Neural cell (in vitro differentiated cells): ENCODE measurements at regions not wholly inside any gene's neighbourhood (a gene's known extent, or its start where the extent isn't known, plus 50 kb on each side); places are given as distances from the start of the nearest gene placed in this dataset.

ENCODE experiments used
- H2AFZ ChIP-seq: fragments of 200-600, 300-800 bp; sonication (generic), shearing (Covaris generic); 2 replicates; pipeline ENCODE4 v1.6.0; 2014; ENCODE audit warnings: low read depth, mild to moderate bottlenecking, antibody characterized with exemption, low read length, moderate library complexity
- H3F3A ChIP-seq: fragments of 200-600 bp; shearing (Covaris generic); 2 replicates; pipeline ENCODE4 v1.6.1; 2016; ENCODE audit warnings: mild to moderate bottlenecking, moderate library complexity, mixed read lengths, antibody characterized with exemption, low read length; ENCODE audit not compliant: insufficient read depth, poor library complexity, severe bottlenecking
- H3K27ac ChIP-seq: fragments of 200-600, 300-800 bp; sonication (generic), shearing (Covaris generic); 2 replicates; pipeline ENCODE4 v1.5.1; 2014; ENCODE audit warnings: mild to moderate bottlenecking, low read length, moderate library complexity
- H3K27me3 ChIP-seq: fragments of 300-800, 200-600 bp; sonication (generic), shearing (Covaris generic); 2 replicates; pipeline ENCODE4 v1.6.0; 2014; ENCODE audit warnings: mild to moderate bottlenecking, low read depth, low read length, moderate library complexity; ENCODE audit not compliant: insufficient read depth
- H3K36me3 ChIP-seq: fragments of 300-800, 200-600 bp; sonication (generic), shearing (Covaris generic); 2 replicates; pipeline ENCODE4 v1.5.1; 2014; ENCODE audit warnings: mild to moderate bottlenecking, antibody characterized with exemption, low read length, moderate library complexity; ENCODE audit not compliant: insufficient read depth
- H3K4me2 ChIP-seq: fragments of 300-800, 200-600 bp; sonication (generic), shearing (Covaris generic); 2 replicates; pipeline ENCODE4 v1.6.0; 2014; ENCODE audit warnings: mild to moderate bottlenecking, low read length
- H3K4me3 ChIP-seq: fragments of 300-800, 200-600 bp; sonication (generic), shearing (Covaris generic); 2 replicates; pipeline ENCODE4 v1.5.1; 2014; ENCODE audit warnings: mild to moderate bottlenecking, low read length, moderate library complexity
- H3K79me2 ChIP-seq: fragments of 200-600 bp; shearing (Covaris generic); replicated peaks from 2 replicates; pipeline ENCODE4 v1.6.0; 2014; ENCODE audit warnings: mild to moderate bottlenecking, low read length, moderate library complexity; ENCODE audit not compliant: insufficient read depth
- H3K9ac ChIP-seq: fragments of 300-800, 200-600 bp; sonication (generic), shearing (Covaris generic); 2 replicates; pipeline ENCODE4 v1.6.1; 2016; ENCODE audit warnings: mild to moderate bottlenecking, low read length, mixed read lengths
- H3K9me2 ChIP-seq: fragments of 200-600 bp; shearing (Covaris generic); 2 replicates; pipeline ENCODE4 v1.6.1; 2016; ENCODE audit warnings: mild to moderate bottlenecking, low read length, mixed read lengths; ENCODE audit not compliant: insufficient read depth
- H3K9me3 ChIP-seq: fragments of 200-600, 300-800 bp; sonication (generic), shearing (Covaris generic); 2 replicates; pipeline ENCODE4 v1.6.1; 2016; ENCODE audit warnings: mild to moderate bottlenecking, mixed run types, low read length, moderate library complexity, mixed read lengths
- H4K20me1 ChIP-seq: fragments of 200-600 bp; shearing (Covaris generic); 2 replicates; pipeline ENCODE4 v1.6.1; 2016; ENCODE audit warnings: mild to moderate bottlenecking, mixed run types; ENCODE audit not compliant: insufficient read depth
- EZH2 ChIP-seq: fragments of 200-600, 300-800 bp; shearing (Covaris generic), sonication (generic); IDR thresholded peaks from 2 replicates; pipeline ENCODE4 v1.6.1; 2014; ENCODE audit warnings: antibody characterized with exemption, low read length, borderline replicate concordance, mild to moderate bottlenecking; ENCODE audit not compliant: insufficient read depth, poor library complexity, severe bottlenecking
- MXI1 ChIP-seq: fragments of 450-650 bp; conservative IDR thresholded peaks from 2 replicates; pipeline ENCODE4 v1.6.1; 2014; ENCODE audit warnings: antibody characterized with exemption, mild to moderate bottlenecking; ENCODE audit not compliant: poor library complexity, severe bottlenecking
- POLR2AphosphoS5 ChIP-seq: IDR thresholded peaks from 2 replicates; pipeline ENCODE4 v1.6.1; 2012
- RAD21 ChIP-seq: fragments of 450-650 bp; conservative IDR thresholded peaks from 2 replicates; pipeline ENCODE4 v1.6.1; 2014; ENCODE audit warnings: antibody characterized with exemption, mild to moderate bottlenecking, moderate library complexity
- SMC3 ChIP-seq: fragments of 450-650 bp; conservative IDR thresholded peaks from 2 replicates; pipeline ENCODE4 v1.6.1; 2014; ENCODE audit warnings: antibody characterized with exemption, mild to moderate bottlenecking, moderate library complexity; ENCODE audit not compliant: poor library complexity
- TAF1 ChIP-seq: IDR thresholded peaks from 2 replicates; pipeline ENCODE4 v1.6.1; 2012; ENCODE audit warnings: low read depth
- TF ChIP-seq, protein P1 (sequence below): IDR thresholded peaks from 2 replicates; pipeline ENCODE4 v1.6.1; 2012; ENCODE audit warnings: borderline replicate concordance
- TF ChIP-seq, protein P2 (sequence below): fragments of 450-650 bp; IDR thresholded peaks from 2 replicates; pipeline ENCODE4 v1.5.1; 2014; ENCODE audit warnings: antibody characterized with exemption, mild to moderate bottlenecking, moderate library complexity; ENCODE audit not compliant: poor library complexity, severe bottlenecking

DNA sequence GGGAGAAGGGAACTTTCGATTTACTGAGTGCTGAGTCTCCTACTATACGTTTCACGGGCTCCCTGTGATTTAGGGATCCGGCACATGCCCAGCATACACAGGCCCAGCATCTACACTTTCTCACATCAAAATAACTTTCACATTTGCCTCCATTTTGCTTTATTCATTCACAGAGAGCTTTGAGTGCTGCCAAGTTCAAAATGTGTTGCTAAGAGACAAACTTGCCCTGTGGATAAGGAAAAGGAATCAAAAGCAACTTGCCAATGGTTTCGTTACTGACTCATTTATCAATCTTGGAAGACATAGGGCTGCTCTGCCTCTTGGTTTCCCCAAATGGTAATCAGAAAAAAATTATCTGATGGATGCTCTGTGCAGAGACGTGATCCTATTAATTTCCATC, 86.3 kb upstream of the LRRN1 start:
- TF ChIP-seq, protein P1, sequence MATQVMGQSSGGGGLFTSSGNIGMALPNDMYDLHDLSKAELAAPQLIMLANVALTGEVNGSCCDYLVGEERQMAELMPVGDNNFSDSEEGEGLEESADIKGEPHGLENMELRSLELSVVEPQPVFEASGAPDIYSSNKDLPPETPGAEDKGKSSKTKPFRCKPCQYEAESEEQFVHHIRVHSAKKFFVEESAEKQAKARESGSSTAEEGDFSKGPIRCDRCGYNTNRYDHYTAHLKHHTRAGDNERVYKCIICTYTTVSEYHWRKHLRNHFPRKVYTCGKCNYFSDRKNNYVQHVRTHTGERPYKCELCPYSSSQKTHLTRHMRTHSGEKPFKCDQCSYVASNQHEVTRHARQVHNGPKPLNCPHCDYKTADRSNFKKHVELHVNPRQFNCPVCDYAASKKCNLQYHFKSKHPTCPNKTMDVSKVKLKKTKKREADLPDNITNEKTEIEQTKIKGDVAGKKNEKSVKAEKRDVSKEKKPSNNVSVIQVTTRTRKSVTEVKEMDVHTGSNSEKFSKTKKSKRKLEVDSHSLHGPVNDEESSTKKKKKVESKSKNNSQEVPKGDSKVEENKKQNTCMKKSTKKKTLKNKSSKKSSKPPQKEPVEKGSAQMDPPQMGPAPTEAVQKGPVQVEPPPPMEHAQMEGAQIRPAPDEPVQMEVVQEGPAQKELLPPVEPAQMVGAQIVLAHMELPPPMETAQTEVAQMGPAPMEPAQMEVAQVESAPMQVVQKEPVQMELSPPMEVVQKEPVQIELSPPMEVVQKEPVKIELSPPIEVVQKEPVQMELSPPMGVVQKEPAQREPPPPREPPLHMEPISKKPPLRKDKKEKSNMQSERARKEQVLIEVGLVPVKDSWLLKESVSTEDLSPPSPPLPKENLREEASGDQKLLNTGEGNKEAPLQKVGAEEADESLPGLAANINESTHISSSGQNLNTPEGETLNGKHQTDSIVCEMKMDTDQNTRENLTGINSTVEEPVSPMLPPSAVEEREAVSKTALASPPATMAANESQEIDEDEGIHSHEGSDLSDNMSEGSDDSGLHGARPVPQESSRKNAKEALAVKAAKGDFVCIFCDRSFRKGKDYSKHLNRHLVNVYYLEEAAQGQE = no peak
- TF ChIP-seq TAF1 (no peak), POLR2AphosphoS5 (no peak), EZH2 (no peak)
- Histone ChIP-seq H3F3A (no peaks in the 10 kb centered on the region), H3K9ac (no peak overlapping the region)

DNA sequence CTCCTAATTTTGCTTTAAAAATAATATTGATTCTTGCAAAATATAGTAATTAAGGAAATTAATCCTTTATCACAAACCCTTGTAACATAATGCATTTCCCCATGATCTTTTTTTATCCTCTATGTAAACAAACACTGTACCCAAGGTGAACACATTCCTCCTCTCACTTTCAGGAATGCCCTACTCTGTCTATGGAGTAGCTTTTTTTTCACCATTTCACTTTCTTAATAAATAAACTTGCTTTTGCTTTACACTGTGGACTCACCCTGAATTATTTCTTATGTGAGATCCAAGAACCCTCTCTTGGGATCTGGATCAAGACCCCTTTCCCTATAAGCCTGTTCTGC, 90.5 kb upstream of the LRRN1 start:
- no peaks in the 10 kb centered on the region for H4K20me1 ChIP-seq
- no peak overlapping the region for H3K27ac ChIP-seq
- H3K4me2 ChIP-seq = no peak overlapping the region
- no peaks in the 10 kb centered on the region for H3K79me2 ChIP-seq
- H3K4me3 ChIP-seq = no peak overlapping the region
- TF ChIP-seq MXI1 (no peak), EZH2 (no peak), SMC3 (no peak), TAF1 (no peak), RAD21 (no peak)
- TF ChIP-seq, protein P2, sequence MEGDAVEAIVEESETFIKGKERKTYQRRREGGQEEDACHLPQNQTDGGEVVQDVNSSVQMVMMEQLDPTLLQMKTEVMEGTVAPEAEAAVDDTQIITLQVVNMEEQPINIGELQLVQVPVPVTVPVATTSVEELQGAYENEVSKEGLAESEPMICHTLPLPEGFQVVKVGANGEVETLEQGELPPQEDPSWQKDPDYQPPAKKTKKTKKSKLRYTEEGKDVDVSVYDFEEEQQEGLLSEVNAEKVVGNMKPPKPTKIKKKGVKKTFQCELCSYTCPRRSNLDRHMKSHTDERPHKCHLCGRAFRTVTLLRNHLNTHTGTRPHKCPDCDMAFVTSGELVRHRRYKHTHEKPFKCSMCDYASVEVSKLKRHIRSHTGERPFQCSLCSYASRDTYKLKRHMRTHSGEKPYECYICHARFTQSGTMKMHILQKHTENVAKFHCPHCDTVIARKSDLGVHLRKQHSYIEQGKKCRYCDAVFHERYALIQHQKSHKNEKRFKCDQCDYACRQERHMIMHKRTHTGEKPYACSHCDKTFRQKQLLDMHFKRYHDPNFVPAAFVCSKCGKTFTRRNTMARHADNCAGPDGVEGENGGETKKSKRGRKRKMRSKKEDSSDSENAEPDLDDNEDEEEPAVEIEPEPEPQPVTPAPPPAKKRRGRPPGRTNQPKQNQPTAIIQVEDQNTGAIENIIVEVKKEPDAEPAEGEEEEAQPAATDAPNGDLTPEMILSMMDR = no peak
- H3F3A ChIP-seq = no peaks in the 10 kb centered on the region
- no peaks in the 10 kb centered on the region for H3K27me3 ChIP-seq
- no peaks in the 10 kb centered on the region for H3K9me2 ChIP-seq
- no peak overlapping the region for H2AFZ ChIP-seq
- no peak overlapping the region for H3K9ac ChIP-seq
- H3K9me3 ChIP-seq = no peaks in the 10 kb centered on the region
- no peaks in the 10 kb centered on the region for H3K36me3 ChIP-seq

More for the DNA sequence above, 86.3 kb upstream of the LRRN1 start:
- Histone ChIP-seq H3K79me2 (no peaks in the 10 kb centered on the region), H3K36me3 (no peaks in the 10 kb centered on the region), H2AFZ (no peak overlapping the region), H4K20me1 (no peaks in the 10 kb centered on the region), H3K27me3 (no peaks in the 10 kb centered on the region), H3K9me3 (no peaks in the 10 kb centered on the region), H3K27ac (no peak overlapping the region), H3K4me3 (no peak overlapping the region), H3K9me2 (no peaks in the 10 kb centered on the region), H3K4me2 (no peak overlapping the region)
